NOMO-1 treated with DMSO at 0.1 percent for 48 hours (cell line): ENCODE measurements at regions not wholly inside any gene's neighbourhood (a gene's known extent, or its start where the extent isn't known, plus 50 kb on each side); places are given as distances from the start of the nearest gene placed in this dataset.

Experiments
- DNase-seq: peaks from one replicate; lab custom pipeline; 2025; ENCODE audit not compliant: unreplicated experiment; lab: John Stamatoyannopoulos, UW

DNA sequence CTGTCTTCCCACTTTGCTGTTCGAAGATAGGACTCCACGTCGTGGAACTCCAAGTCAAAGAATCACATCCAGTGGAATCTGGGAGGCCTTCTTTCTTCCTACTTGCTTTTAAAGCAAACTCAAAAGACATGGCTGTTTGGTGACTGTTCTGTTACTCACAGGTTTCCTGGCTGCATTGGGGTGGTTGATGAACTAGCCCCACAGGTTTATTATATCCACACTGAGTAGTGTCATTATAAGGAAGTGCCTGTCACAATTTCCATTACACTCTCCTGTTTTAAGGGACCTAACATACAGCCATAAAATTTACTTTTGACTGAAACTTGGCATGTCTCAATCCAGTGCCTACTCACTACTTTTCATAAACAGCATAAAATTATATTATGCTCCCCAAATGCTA is 287.3 kb upstream of the SP4 start:
- DNase-seq, result no peak

DNA sequence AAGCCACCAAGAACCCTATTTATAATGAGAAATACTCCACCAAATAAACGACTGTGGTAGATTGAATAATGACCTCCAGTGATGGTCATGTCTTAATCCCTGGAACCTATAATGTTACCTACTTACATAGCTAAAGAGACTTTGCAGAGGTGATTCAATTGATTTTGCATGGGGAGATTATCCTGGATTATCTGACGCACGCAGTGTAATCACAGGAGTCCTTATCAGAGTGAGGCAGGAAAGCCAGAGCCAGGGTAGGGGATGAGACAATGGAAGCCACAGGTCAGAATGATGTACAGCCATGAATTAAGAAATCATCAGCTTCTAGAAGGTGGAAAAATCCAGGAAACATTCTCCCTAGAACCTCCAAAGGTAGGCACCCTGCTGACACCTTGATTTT is 286.4 kb upstream of the SP4 start:
- DNase-seq, result no peak

GRCh38 chr7:21142081-21142480 is 285.8 kb upstream of the SP4 start:
- DNase-seq, result no peak

- no peak for DNase-seq
These were observed 281.1 kb upstream of the SP4 start for GRCh38 chr7:21146642-21147423.

- no peak for DNase-seq
These were observed 278.1 kb upstream of the SP4 start for GRCh38 chr7:21149809-21150208.

DNA sequence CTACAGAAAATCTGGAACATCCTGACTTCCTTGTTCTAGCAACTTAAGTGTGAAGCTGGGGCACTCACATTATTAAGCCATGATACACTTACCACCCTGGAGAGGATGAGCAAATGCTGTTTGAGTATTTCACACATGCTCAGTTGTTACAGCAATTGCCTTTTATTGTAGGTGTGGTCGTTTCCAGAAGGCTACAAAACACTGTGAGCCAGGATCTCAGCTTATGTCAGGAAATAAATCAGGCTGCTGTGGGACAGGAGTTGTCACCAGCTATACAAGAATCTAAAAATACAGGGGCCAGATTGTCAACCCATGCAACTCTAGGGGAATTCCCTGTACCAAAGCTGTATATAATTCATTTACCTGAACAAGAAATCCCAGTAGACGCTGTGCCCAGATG is 273.3 kb upstream of the SP4 start:
- DNase-seq, result no peak

DNA sequence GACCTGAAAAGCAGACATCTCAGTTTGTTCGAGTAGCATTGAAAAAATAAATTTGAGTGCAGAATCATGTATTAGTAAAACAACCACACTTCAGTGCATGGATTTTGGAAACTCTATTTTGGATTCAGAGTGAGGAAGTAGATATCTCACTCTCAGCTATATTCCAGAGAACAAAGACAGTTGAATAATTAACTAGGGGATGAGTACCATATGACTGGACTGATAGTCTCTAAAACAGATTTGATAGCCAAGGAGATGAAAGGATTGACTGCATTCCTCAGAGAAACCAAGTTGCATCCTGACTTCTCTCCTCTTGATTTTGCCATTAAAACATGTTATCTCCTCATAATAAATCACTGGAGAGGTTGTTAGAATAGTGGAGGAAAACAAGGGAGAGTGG is 268.4 kb upstream of the SP4 start:
- no peak for DNase-seq

DNA sequence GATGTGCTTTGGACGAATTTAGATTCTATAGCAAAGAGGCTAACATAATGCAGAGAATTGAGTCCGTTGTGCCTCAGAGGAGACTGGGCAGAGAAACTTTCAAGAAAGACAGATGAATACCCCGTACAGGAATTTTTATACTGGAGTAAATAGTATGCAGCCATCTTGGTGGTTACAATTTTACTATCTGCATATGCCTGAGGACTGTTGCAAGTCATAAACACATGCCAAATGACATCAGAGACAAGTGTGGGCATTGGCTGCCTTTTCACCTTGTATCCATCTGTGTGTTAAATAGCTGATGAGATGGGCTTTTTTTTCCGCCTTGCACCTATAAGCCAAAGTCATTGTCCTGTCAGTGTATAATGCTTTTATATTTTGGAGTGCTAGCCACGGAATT is 267.5 kb upstream of the SP4 start:
- no peak for DNase-seq

GRCh38 chr7:21167942-21168341 is 259.9 kb upstream of the SP4 start:
- no peak for DNase-seq

- no peak for DNase-seq
These were observed 258.0 kb upstream of the SP4 start for GRCh38 chr7:21169667-21170580.

GRCh38 chr7:21172800-21173199 is 255.1 kb upstream of the SP4 start:
- DNase-seq, result no peak

DNA sequence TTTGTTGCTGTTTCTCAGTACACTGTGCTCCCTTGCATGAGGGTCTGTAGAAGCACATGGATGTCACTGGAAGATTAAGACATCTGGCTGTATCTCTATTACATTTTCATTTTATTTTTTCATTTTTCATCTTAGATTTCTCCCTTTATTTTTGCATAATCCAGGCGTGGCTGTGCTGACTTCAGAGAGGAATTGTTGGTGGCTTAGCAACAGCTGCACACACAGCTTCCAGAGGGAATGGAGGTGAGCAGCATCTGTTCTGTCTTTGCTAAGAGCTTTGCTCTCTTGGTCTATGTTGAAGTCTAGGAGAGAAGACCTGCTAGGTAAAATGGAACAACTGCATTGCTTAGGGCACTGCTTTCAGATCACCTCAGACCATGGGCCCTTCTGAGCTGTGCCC is 254.4 kb upstream of the SP4 start:
- no peak for DNase-seq

GRCh38 chr7:21175714-21176113 is 252.2 kb upstream of the SP4 start:
- no peak for DNase-seq

DNA sequence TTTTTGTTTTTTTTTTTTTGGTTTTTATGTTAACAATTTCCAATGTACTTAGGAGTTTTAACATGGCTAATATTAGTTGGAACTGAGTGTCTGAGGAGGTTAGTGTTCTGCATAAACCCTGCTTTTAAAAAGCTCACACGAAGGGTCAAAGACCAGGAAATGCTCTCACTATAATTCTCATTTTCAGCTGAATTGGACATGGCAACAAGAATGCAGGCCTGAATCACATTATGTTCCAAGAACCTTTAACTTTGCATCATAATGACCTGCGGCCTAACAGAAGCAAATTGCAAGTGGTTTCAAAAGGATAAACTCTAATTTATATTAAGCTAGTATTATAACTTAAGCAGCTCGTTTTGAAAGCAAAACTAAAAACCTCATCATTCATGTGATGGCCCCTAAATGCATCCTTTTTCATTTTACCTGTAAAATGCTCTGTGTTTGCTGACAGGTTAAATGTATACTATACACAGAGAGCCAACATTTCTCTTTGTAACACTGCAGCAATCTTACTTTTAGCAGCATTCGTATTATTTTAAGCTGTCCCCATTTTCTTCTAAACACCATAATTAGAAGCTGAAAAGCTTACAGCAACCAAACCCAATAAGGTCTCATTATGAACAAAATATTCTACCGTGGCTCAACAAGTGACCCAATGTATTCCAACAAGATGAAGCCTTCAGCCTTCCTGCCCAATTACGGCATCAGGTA is 242.8 kb upstream of the SP4 start:
- DNase-seq, result no peak

GRCh38 chr7:21185653-21186265 is 242.1 kb upstream of the SP4 start:
- DNase-seq, result no peak

- DNase-seq, result no peak
These were observed 236.4 kb upstream of the SP4 start for GRCh38 chr7:21191321-21192073.

GRCh38 chr7:21192657-21193056 is 235.2 kb upstream of the SP4 start:
- DNase-seq, result no peak

DNA sequence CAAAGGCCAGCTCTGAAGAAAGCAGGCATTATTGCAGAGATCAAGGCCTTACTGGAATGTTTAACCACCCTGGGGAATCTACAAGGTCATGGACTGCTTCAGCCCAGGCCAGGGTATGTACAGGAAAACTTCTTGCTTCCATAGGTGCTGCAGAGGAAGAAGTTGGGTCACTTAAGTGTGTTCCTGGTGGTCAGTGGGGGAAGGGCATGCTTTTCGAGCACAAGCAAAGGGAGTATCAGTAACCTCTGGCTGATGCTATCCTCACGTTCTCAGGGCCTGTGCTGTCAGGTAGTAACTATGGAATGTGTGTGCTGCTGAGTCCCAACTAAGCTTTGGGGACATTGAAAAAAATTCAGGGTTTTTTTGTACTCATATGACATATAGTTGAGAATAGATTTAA is 234.0 kb upstream of the SP4 start:
- DNase-seq, result no peak

- DNase-seq, result no peak
These were observed 232.9 kb upstream of the SP4 start for GRCh38 chr7:21194936-21195335.

DNA sequence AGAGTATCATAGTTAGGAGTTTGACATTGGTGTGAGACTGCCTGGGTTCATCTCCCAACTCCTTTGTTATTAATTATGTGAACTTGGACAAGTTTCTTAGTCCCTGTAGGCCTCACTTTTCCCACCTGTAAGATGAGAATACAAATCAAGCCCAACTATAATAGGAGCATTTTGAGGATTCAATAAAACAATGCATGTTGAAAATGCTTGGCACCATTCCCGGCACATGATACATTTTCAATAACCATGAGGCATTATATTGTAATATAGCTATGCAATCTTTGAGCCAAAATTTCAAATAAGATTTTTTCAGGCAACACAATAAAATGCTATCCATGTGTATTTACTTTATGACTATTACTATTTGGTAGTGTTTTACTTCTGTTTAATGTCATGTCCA is 229.0 kb upstream of the SP4 start:
- no peak for DNase-seq

DNA sequence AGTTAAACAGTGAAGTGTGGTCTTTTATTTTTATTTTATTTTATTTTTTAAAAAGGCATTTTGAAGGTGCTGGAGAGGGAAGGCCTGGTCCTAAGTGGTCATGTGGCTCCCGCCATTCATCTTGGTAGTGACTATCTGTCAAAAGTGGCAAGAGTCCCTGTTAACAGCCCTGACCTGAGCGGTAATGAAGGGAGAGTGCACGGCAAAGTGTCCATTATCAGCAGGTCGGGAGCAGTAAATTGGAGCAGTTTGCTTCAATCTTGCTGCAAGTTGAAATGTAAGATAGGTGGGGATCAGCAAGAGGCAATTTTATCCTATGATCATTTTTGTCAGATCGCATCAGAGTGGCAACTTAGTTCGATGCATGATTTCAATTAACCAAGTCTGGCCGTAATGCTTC is 227.4 kb upstream of the SP4 start:
- DNase-seq, result no peak
